Tibial artery (tissue), 4 donors: ENCODE measurements at regions not wholly inside any gene's neighbourhood (a gene's known extent, or its start where the extent isn't known, plus 50 kb on each side); places are given as distances from the start of the nearest gene placed in this dataset.

Experiments used
- DNase-seq, 2 donors: peaks; one replicate each; pipeline ENCODE4 v3.0.0-alpha.2; 2019
- H3K27ac ChIP-seq, 2 donors: fragments of 200-600 bp; sonication (generic) in 1 of 2; 1 replicate in 1 of 2; 2 replicates in 1 of 2; pipeline ENCODE4 v1.5.1; 2018 to 2019; ENCODE audit warnings: mild to moderate bottlenecking in 1 of 2
- H3K27me3 ChIP-seq, 2 donors: fragments of 200-600 bp; sonication (generic) in 1 of 2; one replicate each; pipeline versions ENCODE4 v1.5.1 to v1.6.0; 2016 to 2019
- H3K36me3 ChIP-seq, 3 donors: fragments of 200-600 bp; sonication (generic) in 2 of 3; one replicate each; pipeline ENCODE4 v1.5.1; 2016 to 2019; ENCODE audit warnings: mild to moderate bottlenecking in 2 of 3
- H3K4me1 ChIP-seq, 4 donors: fragments of 200-600 bp; sonication (generic) in 2 of 4; 1 replicate in 3 of 4; 2 replicates in 1 of 4; pipeline ENCODE4 v1.5.1; 2016 to 2019
- H3K4me3 ChIP-seq, 2 donors: fragments of 200-600 bp; sonication (generic) in 1 of 2; 1 replicate in 1 of 2; 2 replicates in 1 of 2; pipeline ENCODE4 v1.5.1; 2018 to 2019; ENCODE audit warnings: mild to moderate bottlenecking in 2 of 2
- H3K9me3 ChIP-seq, 3 donors: fragments of 200-600 bp; sonication (generic) in 1 of 3; one replicate each; pipeline ENCODE4 v1.5.1; 2016 to 2019
- intact Hi-C: fragments of 100-400 bp; cut with DNase I; formaldehyde crosslinking; loops from one replicate; pipeline ENCODE4 v1.15.0; 2023; ENCODE audit warnings: low total_unique reads
- TF ChIP-seq, protein P1 (sequence below), 2 experiments: fragments of 200-600 bp in 1 of 2; fragments of 450-650 bp in 1 of 2; IDR thresholded peaks; one replicate each; pipeline ENCODE4 v1.5.1; 2017 to 2019; ENCODE audit warnings: antibody characterized with exemption in 2 of 2, mild to moderate bottlenecking in 1 of 2, moderate library complexity in 1 of 2

DNA sequence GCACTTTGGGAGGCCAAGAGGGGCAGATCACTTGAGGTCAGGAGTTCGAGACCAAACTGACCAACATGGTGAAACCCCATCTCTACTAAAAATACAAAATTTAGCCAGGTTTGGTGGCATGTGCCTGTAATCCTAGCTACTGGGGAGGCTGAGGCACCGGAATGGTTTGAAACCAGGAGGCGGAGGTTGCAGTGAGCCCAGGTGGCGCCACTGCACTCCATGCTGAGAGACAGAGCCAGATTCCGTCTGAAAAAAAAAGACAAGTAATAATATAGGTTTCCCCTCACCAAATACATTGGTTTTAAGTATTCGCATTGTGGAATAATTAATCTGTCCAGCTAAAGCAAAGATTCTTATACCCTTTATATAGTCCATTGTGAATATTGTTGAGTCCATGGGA lies 1544.6 kb downstream of the OLFM4 start:
- no peaks in the 10 kb centered on the region for H3K9me3 ChIP-seq
- TF ChIP-seq, protein P1, sequence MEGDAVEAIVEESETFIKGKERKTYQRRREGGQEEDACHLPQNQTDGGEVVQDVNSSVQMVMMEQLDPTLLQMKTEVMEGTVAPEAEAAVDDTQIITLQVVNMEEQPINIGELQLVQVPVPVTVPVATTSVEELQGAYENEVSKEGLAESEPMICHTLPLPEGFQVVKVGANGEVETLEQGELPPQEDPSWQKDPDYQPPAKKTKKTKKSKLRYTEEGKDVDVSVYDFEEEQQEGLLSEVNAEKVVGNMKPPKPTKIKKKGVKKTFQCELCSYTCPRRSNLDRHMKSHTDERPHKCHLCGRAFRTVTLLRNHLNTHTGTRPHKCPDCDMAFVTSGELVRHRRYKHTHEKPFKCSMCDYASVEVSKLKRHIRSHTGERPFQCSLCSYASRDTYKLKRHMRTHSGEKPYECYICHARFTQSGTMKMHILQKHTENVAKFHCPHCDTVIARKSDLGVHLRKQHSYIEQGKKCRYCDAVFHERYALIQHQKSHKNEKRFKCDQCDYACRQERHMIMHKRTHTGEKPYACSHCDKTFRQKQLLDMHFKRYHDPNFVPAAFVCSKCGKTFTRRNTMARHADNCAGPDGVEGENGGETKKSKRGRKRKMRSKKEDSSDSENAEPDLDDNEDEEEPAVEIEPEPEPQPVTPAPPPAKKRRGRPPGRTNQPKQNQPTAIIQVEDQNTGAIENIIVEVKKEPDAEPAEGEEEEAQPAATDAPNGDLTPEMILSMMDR (IDR thresholded peaks at IDR 0.05) = no peak
- H3K27ac ChIP-seq = no peak overlapping the region
- intact Hi-C loops = no loop called here
- no peak overlapping the region for H3K4me3 ChIP-seq
- H3K4me1 ChIP-seq = no peaks in the 10 kb centered on the region
- H3K27me3 ChIP-seq = no peaks in the 10 kb centered on the region
- DNase-seq = no peak
- no peaks in the 10 kb centered on the region for H3K36me3 ChIP-seq

DNA sequence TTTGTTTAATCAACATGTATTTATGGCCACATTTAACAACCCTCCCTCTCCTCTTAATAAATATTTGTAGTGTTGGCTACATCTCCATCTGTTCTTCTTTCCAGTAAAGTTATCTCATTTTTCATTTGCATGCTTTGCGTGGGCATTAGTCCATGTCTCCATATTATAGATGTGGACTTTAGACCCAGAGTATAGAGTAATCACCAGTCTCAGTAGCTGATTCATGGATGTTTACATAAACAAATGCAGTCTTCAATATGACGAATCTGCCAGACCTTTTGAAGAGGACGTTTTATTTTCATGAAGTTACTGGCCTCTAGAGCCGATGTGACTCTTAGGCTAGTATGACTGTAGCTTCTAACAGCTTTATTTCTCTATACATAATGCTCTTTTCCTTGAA lies 1546.2 kb downstream of the OLFM4 start:
- DNase-seq = no peak
- intact Hi-C loops = no loop called here
- no peaks in the 10 kb centered on the region for H3K9me3 ChIP-seq
- no peak overlapping the region for H3K4me3 ChIP-seq
- TF ChIP-seq, protein P1 (IDR thresholded peaks at IDR 0.05) = no peak
- H3K36me3 ChIP-seq = no peaks in the 10 kb centered on the region
- no peaks in the 10 kb centered on the region for H3K27me3 ChIP-seq
- H3K27ac ChIP-seq = no peak overlapping the region
- no peaks in the 10 kb centered on the region for H3K4me1 ChIP-seq

DNA sequence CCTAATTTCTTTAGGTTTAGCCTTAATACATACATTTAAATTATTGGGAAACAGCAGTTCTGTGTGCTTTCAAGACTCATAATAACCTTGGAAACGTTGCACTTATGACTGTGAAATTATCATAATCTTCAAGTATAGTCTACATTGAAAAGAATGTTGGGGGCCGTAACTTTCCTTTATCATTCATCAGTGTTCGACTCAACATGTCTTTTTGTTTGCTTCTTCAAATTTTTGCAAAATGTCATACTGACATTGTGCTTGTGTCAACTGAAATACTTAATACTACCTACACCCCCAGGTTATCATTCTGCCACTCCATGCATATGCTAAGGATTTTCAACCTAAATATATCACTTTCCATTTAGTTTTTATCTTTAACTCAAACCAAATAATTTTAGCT lies 1562.9 kb downstream of the OLFM4 start:
- no peaks in the 10 kb centered on the region for H3K27me3 ChIP-seq
- no peak overlapping the region for H3K27ac ChIP-seq
- H3K4me3 ChIP-seq = no peak overlapping the region
- no peaks in the 10 kb centered on the region for H3K36me3 ChIP-seq
- DNase-seq = no peak
- intact Hi-C loops = no loop called here
- H3K4me1 ChIP-seq = no peaks in the 10 kb centered on the region
- H3K9me3 ChIP-seq = no peaks in the 10 kb centered on the region
- TF ChIP-seq, protein P1 (IDR thresholded peaks at IDR 0.05) = no peak

DNA sequence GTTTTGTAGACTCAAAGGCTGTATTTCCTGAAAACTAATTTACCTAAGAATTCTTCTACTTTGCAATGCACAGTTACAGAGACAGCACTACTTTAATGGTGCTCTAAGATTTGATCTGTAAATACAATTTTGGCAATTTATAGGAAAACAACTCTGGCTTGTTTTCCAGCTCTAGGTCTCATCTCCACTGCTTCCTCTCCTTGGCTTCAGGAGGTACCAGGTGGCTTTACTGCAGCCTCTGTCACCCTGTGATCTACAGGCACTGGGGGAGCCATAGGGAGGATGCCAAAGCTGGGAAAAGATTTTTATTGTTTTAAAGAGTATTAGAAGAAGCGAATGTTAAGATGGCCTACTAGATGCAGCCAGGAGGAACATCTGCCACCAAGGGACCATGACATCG lies 1563.6 kb downstream of the OLFM4 start:
- intact Hi-C loops = no loop called here
- no peaks in the 10 kb centered on the region for H3K36me3 ChIP-seq
- H3K27ac ChIP-seq = no peak overlapping the region
- H3K4me1 ChIP-seq = no peaks in the 10 kb centered on the region
- H3K9me3 ChIP-seq = no peaks in the 10 kb centered on the region
- TF ChIP-seq, protein P1 (IDR thresholded peaks at IDR 0.05) = no peak
- DNase-seq = no peak
- no peaks in the 10 kb centered on the region for H3K27me3 ChIP-seq
- H3K4me3 ChIP-seq = no peak overlapping the region

DNA sequence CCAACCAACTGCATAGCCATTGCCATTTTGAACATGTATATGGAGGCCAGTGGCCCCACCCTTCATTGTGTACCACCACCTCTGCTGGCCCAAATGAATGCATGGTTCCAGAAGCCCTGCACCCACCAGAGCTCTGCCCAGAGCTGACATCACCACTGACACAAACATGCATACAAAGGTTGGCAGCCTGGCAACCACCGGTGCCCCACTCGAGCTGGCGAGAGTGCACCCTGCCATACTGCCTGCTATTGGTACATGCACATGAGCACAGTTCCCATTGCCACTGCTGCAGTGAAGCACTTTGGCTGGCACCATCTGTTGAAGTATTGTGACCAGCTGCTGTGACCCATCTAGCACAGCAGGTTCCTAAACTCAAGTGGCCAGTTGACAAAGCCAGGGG lies 1564.9 kb downstream of the OLFM4 start:
- Histone ChIP-seq H3K4me3 (no peak overlapping the region), H3K36me3 (no peaks in the 10 kb centered on the region), H3K9me3 (no peaks in the 10 kb centered on the region), H3K27me3 (no peaks in the 10 kb centered on the region), H3K27ac (no peak overlapping the region), H3K4me1 (no peaks in the 10 kb centered on the region)
- TF ChIP-seq, protein P1 (IDR thresholded peaks at IDR 0.05) = no peak
- no peak for DNase-seq
- intact Hi-C loops = no loop called here

DNA sequence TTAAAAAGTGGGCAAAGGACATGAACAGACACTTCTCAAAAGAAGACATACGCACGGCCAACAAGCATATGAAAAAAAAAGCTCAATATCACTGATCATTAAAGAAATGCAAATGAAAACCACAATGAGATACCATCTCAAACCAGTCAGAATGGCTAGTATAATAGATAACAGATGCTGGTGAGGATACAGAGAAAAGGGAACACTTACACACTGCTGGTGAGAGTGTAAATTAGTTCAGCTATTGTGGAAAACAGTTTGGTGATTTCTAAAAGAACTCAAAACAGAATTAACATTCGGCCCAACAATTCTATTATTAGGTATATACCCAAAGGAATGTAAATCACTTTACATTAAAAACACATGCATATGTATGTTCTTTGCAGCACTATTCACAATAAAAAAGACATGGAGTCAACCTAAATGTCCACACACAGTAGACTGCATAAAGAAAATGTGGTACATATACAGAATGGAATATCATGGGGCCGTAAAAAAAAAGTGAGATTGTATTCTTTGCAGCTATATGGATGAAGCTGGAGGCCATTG lies 1569.0 kb downstream of the OLFM4 start:
- Histone ChIP-seq H3K4me3 (no peak overlapping the region), H3K36me3 (no peaks in the 10 kb centered on the region), H3K4me1 (no peaks in the 10 kb centered on the region), H3K27ac (no peak overlapping the region), H3K27me3 (no peaks in the 10 kb centered on the region), H3K9me3 (no peaks in the 10 kb centered on the region)
- TF ChIP-seq, protein P1 (IDR thresholded peaks at IDR 0.05) = no peak
- DNase-seq = no peak
- intact Hi-C loops = no loop called here
